HEK293 (cell line): ENCODE measurements at regions not wholly inside any gene's neighbourhood (a gene's known extent, or its start where the extent isn't known, plus 50 kb on each side); places are given as distances from the start of the nearest gene placed in this dataset.

Source experiments
- CTCF ChIA-PET: fragments of 350-600 bp; formaldehyde crosslinking; extraction: SDS; loops from one replicate; lab custom pipeline; 2021; ENCODE audit warnings: antibody characterized with exemption; lab: Yijun Ruan, JAX
- POLR2A ChIA-PET: fragments of 300-600 bp; formaldehyde crosslinking; extraction: SDS; loops from one replicate; lab custom pipeline; 2020; ENCODE audit warnings: antibody characterized with exemption, inconsistent platforms; lab: Yijun Ruan, JAX
- H3K27ac ChIP-seq: fragments of 200-500 bp; sonication (Bioruptor generic); 2 replicates; pipeline ENCODE4 v1.5.1; 2014; ENCODE audit warnings: low read depth, low read length, control low read depth, inconsistent platforms; ENCODE audit errors: extremely low read depth
- H3K36me3 ChIP-seq, 2 experiments: fragments of 200-500 bp in 1 of 2; sonication (Bioruptor generic) in 1 of 2; 1 replicate in 1 of 2; 2 replicates in 1 of 2; pipeline ENCODE4 v1.5.1; 2014 to 2017; ENCODE audit warnings: inconsistent platforms in 2 of 2, low read length in 2 of 2; ENCODE audit not compliant: control insufficient read depth in 2 of 2, insufficient read depth in 1 of 2
- H3K4me1 ChIP-seq: fragments of 200-500 bp; sonication (Bioruptor generic); 2 replicates; pipeline ENCODE4 v1.5.1; 2014; ENCODE audit warnings: mild to moderate bottlenecking, low read length, inconsistent platforms; ENCODE audit not compliant: control insufficient read depth, insufficient read depth
- H3K4me3 ChIP-seq: 2 replicates; pipeline ENCODE4 v1.5.1; 2011; ENCODE audit warnings: low read depth, mild to moderate bottlenecking, control low read depth, low read length, moderate library complexity
- H3K9me3 ChIP-seq: fragments of 200-500 bp; sonication (Bioruptor generic); 2 replicates; pipeline ENCODE4 v1.5.1; 2014; ENCODE audit warnings: low read depth, low read length, inconsistent platforms; ENCODE audit not compliant: control insufficient read depth, insufficient read depth
- KLF10 ChIP-seq: fragments of 450-650 bp; IDR thresholded peaks from 2 replicates; pipeline ENCODE4 v1.5.1; 2018; ENCODE audit warnings: missing biosample characterization, mild to moderate bottlenecking, missing genetic modification characterization
- KLF9 ChIP-seq: fragments of 450-650 bp; formaldehyde crosslinking; IDR thresholded peaks from 2 replicates; pipeline ENCODE4 v1.5.1; 2016; ENCODE audit warnings: missing biosample characterization, missing genetic modification characterization, low read depth
- PRDM6 ChIP-seq: fragments of 450-650 bp; formaldehyde crosslinking; IDR thresholded peaks from 2 replicates; pipeline ENCODE4 v1.5.1; 2017; ENCODE audit warnings: missing biosample characterization, missing genetic modification characterization
- RBAK ChIP-seq: fragments of 450-650 bp; formaldehyde crosslinking; IDR thresholded peaks from 2 replicates; pipeline ENCODE4 v1.5.1; 2016; ENCODE audit warnings: missing biosample characterization, missing genetic modification characterization
- SP7 ChIP-seq: fragments of 450-650 bp; formaldehyde crosslinking; IDR thresholded peaks from 2 replicates; pipeline ENCODE4 v1.5.1; 2016; ENCODE audit warnings: missing biosample characterization, missing genetic modification characterization
- WT1 ChIP-seq: fragments of 450-650 bp; formaldehyde crosslinking; IDR thresholded peaks from 2 replicates; pipeline ENCODE4 v1.5.1; 2016; ENCODE audit warnings: missing biosample characterization, missing genetic modification characterization
- ZBTB26 ChIP-seq: fragments of 450-650 bp; formaldehyde crosslinking; optimal IDR thresholded peaks from 2 replicates; pipeline ENCODE3; 2016; ENCODE audit warnings: missing biosample characterization, mild to moderate bottlenecking, missing genetic modification characterization
- ZBTB49 ChIP-seq: fragments of 450-650 bp; formaldehyde crosslinking; IDR thresholded peaks from 2 replicates; pipeline ENCODE4 v1.5.1; 2016; ENCODE audit warnings: missing biosample characterization, missing genetic modification characterization, low read depth
- ZBTB7A ChIP-seq: fragments of 450-650 bp; formaldehyde crosslinking; IDR thresholded peaks from 2 replicates; pipeline ENCODE4 v1.5.1; 2016; ENCODE audit warnings: low read depth, missing biosample characterization, missing genetic modification characterization
- ZNF214 ChIP-seq: fragments of 450-650 bp; formaldehyde crosslinking; IDR thresholded peaks from 2 replicates; pipeline ENCODE4 v1.5.1; 2017; ENCODE audit warnings: missing biosample characterization, mild to moderate bottlenecking, missing genetic modification characterization, borderline replicate concordance
- ZNF248 ChIP-seq: fragments of 450-650 bp; formaldehyde crosslinking; IDR thresholded peaks from 2 replicates; pipeline ENCODE4 v1.5.1; 2017; ENCODE audit warnings: missing biosample characterization, missing genetic modification characterization
- ZNF26 ChIP-seq: fragments of 450-650 bp; formaldehyde crosslinking; IDR thresholded peaks from 2 replicates; pipeline ENCODE4 v1.5.1; 2016; ENCODE audit warnings: missing biosample characterization, missing genetic modification characterization
- ZNF266 ChIP-seq: fragments of 450-650 bp; formaldehyde crosslinking; IDR thresholded peaks from 2 replicates; pipeline ENCODE4 v1.5.1; 2016; ENCODE audit warnings: missing biosample characterization, missing genetic modification characterization, low read depth
- ZNF274 ChIP-seq, 2 experiments: fragments of 200-500 bp in 1 of 2; fragments of 450-650 bp in 1 of 2; sonication (Bioruptor generic) in 1 of 2; formaldehyde crosslinking in 1 of 2; IDR thresholded peaks; 2 replicates each; pipeline versions ENCODE4 v1.5.1 to v1.6.1; 2014 to 2016; ENCODE audit warnings: borderline replicate concordance in 1 of 2, inconsistent platforms in 1 of 2, low read length in 1 of 2, missing biosample characterization in 1 of 2, missing genetic modification characterization in 1 of 2
- ZNF362 ChIP-seq: fragments of 450-650 bp; formaldehyde crosslinking; IDR thresholded peaks from 2 replicates; pipeline ENCODE4 v1.5.1; 2016; ENCODE audit warnings: missing biosample characterization, missing genetic modification characterization
- ZNF433 ChIP-seq: fragments of 450-650 bp; formaldehyde crosslinking; IDR thresholded peaks from 2 replicates; pipeline ENCODE4 v1.5.1; 2016; ENCODE audit warnings: missing biosample characterization, missing genetic modification characterization, low read depth
- ZNF510 ChIP-seq: fragments of 450-650 bp; formaldehyde crosslinking; IDR thresholded peaks from 2 replicates; pipeline ENCODE4 v1.5.1; 2018; ENCODE audit warnings: mild to moderate bottlenecking, missing genetic modification characterization, missing biosample characterization; ENCODE audit not compliant: insufficient replicate concordance
- ZNF521 ChIP-seq: fragments of 450-650 bp; formaldehyde crosslinking; IDR thresholded peaks from 2 replicates; pipeline ENCODE4 v1.5.1; 2017; ENCODE audit warnings: missing biosample characterization, mild to moderate bottlenecking, missing genetic modification characterization
- ZNF560 ChIP-seq: fragments of 450-650 bp; formaldehyde crosslinking; IDR thresholded peaks from 2 replicates; pipeline ENCODE4 v1.5.1; 2017; ENCODE audit warnings: missing biosample characterization, missing genetic modification characterization, borderline replicate concordance
- ZNF596 ChIP-seq: fragments of 450-650 bp; IDR thresholded peaks from 2 replicates; pipeline ENCODE4 v1.5.0; 2018; ENCODE audit warnings: missing biosample characterization, mild to moderate bottlenecking, missing genetic modification characterization, moderate library complexity
- ZNF623 ChIP-seq: fragments of 450-650 bp; formaldehyde crosslinking; IDR thresholded peaks from 2 replicates; pipeline ENCODE4 v1.5.1; 2016; ENCODE audit warnings: missing biosample characterization, missing genetic modification characterization
- ZNF660 ChIP-seq: fragments of 450-650 bp; IDR thresholded peaks from 2 replicates; pipeline ENCODE4 v1.5.1; 2018; ENCODE audit warnings: missing biosample characterization, mild to moderate bottlenecking, missing genetic modification characterization
- ZNF664 ChIP-seq: fragments of 450-650 bp; formaldehyde crosslinking; IDR thresholded peaks from 2 replicates; pipeline ENCODE4 v1.5.1; 2016; ENCODE audit warnings: missing biosample characterization, missing genetic modification characterization
- ZNF670 ChIP-seq: fragments of 450-650 bp; formaldehyde crosslinking; IDR thresholded peaks from 2 replicates; pipeline ENCODE4 v1.5.1; 2016; ENCODE audit warnings: missing biosample characterization, missing genetic modification characterization, low read depth
- ZNF692 ChIP-seq: fragments of 450-650 bp; formaldehyde crosslinking; IDR thresholded peaks from 2 replicates; pipeline ENCODE4 v1.5.1; 2016; ENCODE audit warnings: missing biosample characterization, missing genetic modification characterization
- ZNF785 ChIP-seq: fragments of 450-650 bp; formaldehyde crosslinking; IDR thresholded peaks from 2 replicates; pipeline ENCODE4 v1.5.1; 2016; ENCODE audit warnings: missing biosample characterization, missing genetic modification characterization

- H3K27ac ChIP-seq: no peak overlapping the region
- no peak for TF ChIP-seq ZNF670 (tag by site-specific recombination)
- TF ChIP-seq ZNF692: no peak
- TF ChIP-seq WT1: no peak
- TF ChIP-seq ZNF433 (tag by site-specific recombination): no peak
- TF ChIP-seq ZNF785 (tag by site-specific recombination): no peak
- TF ChIP-seq ZNF266 (tag by site-specific recombination): no peak
- TF ChIP-seq ZNF660 (tag by site-specific recombination): no peak
- no peak for TF ChIP-seq KLF9 (tag by site-specific recombination)
- TF ChIP-seq PRDM6: no peak
- TF ChIP-seq ZNF362 (tag by site-specific recombination): no peak
- TF ChIP-seq ZNF596 (tag by site-specific recombination): no peak
- TF ChIP-seq ZNF26 (tag by site-specific recombination): no peak
- no peak for TF ChIP-seq ZNF248
- no peak for TF ChIP-seq ZNF521
- TF ChIP-seq ZBTB26 (tag by site-specific recombination): no peak
- TF ChIP-seq KLF10 (tag by site-specific recombination): no peak
- no peak for TF ChIP-seq ZNF560
- TF ChIP-seq ZNF664 (tag by site-specific recombination): no peak
- no peak for TF ChIP-seq ZNF510 (tag by site-specific recombination)
- TF ChIP-seq, all 188 proteins: peak for 0
- Histone ChIP-seq H3K9me3 (no peaks in the 10 kb centered on the region), H3K36me3 (no peaks in the 10 kb centered on the region), H3K4me1 (no peaks in the 10 kb centered on the region), H3K4me3 (no peak overlapping the region)
- ChIA-PET POLR2A (no interaction called here), CTCF (interaction anchor here (0.7 kb wide), 1 partner anchor 76 kb away, joined by 3 read pairs; no protein-coding TSS in a partner anchor)
These were observed 476.8 kb downstream of the LRRC70 start for GRCh38 chr5:63055421-63055820.

GRCh38 chr5:63053019-63053638 is 474.5 kb downstream of the LRRC70 start:
- H3K4me1 ChIP-seq: no peaks in the 10 kb centered on the region
- CTCF ChIA-PET: no interaction called here
- no peaks in the 10 kb centered on the region for H3K9me3 ChIP-seq
- H3K36me3 ChIP-seq: no peaks in the 10 kb centered on the region
- no peak overlapping the region for H3K4me3 ChIP-seq
- POLR2A ChIA-PET: no interaction called here
- H3K27ac ChIP-seq: no peak overlapping the region
- TF ChIP-seq ZNF623: no peak
- no peak for TF ChIP-seq ZNF433 (tag by site-specific recombination)
- TF ChIP-seq ZBTB7A (tag by site-specific recombination): no peak
- no peak for TF ChIP-seq SP7 (tag by site-specific recombination)
- TF ChIP-seq RBAK (tag by site-specific recombination): no peak
- no peak for TF ChIP-seq ZBTB49
- no peak for TF ChIP-seq ZNF274 (IDR thresholded peaks at IDR 0.05; ENCODE audit: low read length)
- TF ChIP-seq ZNF274 (tag by site-specific recombination; IDR thresholded peaks at IDR 0.05; ENCODE audit: borderline replicate concordance): no peak
- no peak for TF ChIP-seq ZNF214 (tag by site-specific recombination)
